H1 (cell line): ENCODE measurements at regions not wholly inside any gene's neighbourhood (a gene's known extent, or its start where the extent isn't known, plus 50 kb on each side); places are given as distances from the start of the nearest gene placed in this dataset.

Experiments used
- BACH1 ChIP-seq: IDR thresholded peaks from 2 replicates; pipeline ENCODE4 v1.6.1; 2012; ENCODE audit warnings: low read length, improper control_type of control experiment
- CBX8 ChIP-seq: fragments of 300-800, 300-1000 bp; sonication (generic); IDR thresholded peaks from 2 replicates; pipeline ENCODE4 v1.7.1; 2016; ENCODE audit warnings: low read depth, low read length, borderline replicate concordance
- CTCF ChIP-seq, 3 experiments: IDR thresholded peaks; 1 replicate in 2 of 3; 2 replicates in 1 of 3; pipeline versions ENCODE4 v1.5.1 to v1.6.1; 2011; ENCODE audit warnings: low read length in 3 of 3, mild to moderate bottlenecking in 3 of 3, inconsistent platforms in 2 of 3, low read depth in 1 of 3, moderate library complexity in 1 of 3; ENCODE audit not compliant: insufficient read depth in 1 of 3; ENCODE audit errors: control extremely low read depth in 1 of 3
- EZH2 ChIP-seq: fragments of 200-600 bp; sonication (generic); IDR thresholded peaks from 2 replicates; pipeline ENCODE4 v1.7.1; 2012; ENCODE audit warnings: low read depth, mild to moderate bottlenecking, moderate library complexity, low read length, inconsistent platforms; ENCODE audit not compliant: severe bottlenecking
- JUND ChIP-seq: IDR thresholded peaks from 2 replicates; pipeline ENCODE4 v1.6.1; 2011; ENCODE audit warnings: mild to moderate bottlenecking, improper control_type of control experiment, low read length
- KDM5A ChIP-seq: fragments of 200-600 bp; IDR thresholded peaks from 2 replicates; pipeline ENCODE4 v1.7.1; 2012; ENCODE audit warnings: mild to moderate bottlenecking, low read length, inconsistent platforms, mixed read lengths
- POLR2AphosphoS5 ChIP-seq: IDR thresholded peaks from 2 replicates; pipeline ENCODE4 v1.6.1; 2011; ENCODE audit warnings: low read depth, low read length
- RAD21 ChIP-seq, 2 experiments: IDR thresholded peaks in 1 of 2; conservative IDR thresholded peaks in 1 of 2; 2 replicates each; pipeline ENCODE4 v1.6.1; 2011; ENCODE audit warnings: low read depth in 2 of 2, low read length in 2 of 2, improper control_type of control experiment in 1 of 2, inconsistent platforms in 1 of 2, mild to moderate bottlenecking in 1 of 2, moderate library complexity in 1 of 2
- RFX5 ChIP-seq: IDR thresholded peaks from 2 replicates; pipeline ENCODE4 v1.6.1; 2011; ENCODE audit warnings: low read depth, low read length, improper control_type of control experiment, borderline replicate concordance

- no peak for TF ChIP-seq CTCF (IDR thresholded peaks at IDR 0.05; ENCODE audit: control extremely low read depth in 1 of 3, insufficient read depth in 1 of 3, low read depth in 1 of 3, low read length in 3 of 3)
- TF ChIP-seq EZH2: no peak
- TF ChIP-seq RFX5: no peak
- TF ChIP-seq CBX8: no peak
- no peak for TF ChIP-seq RAD21 (IDR thresholded peaks at IDR 0.05 in 1 of 2, conservative IDR thresholded peaks at IDR 0.05 in 1 of 2; ENCODE audit: low read depth in 2 of 2, low read length in 2 of 2)
- no peak for TF ChIP-seq KDM5A
- TF ChIP-seq JUND: no peak
- no peak for TF ChIP-seq POLR2AphosphoS5
- TF ChIP-seq BACH1: no peak
Measured at GRCh38 chr10:131729938-131730660, 170.7 kb upstream of the PPP2R2D start.
